Smooth muscle cell (in vitro differentiated cells): ENCODE measurements at regions not wholly inside any gene's neighbourhood (a gene's known extent, or its start where the extent isn't known, plus 50 kb on each side); places are given as distances from the start of the nearest gene placed in this dataset.

Source experiments
- DNase-seq: peaks from one replicate; lab custom pipeline; 2025; ENCODE audit not compliant: unreplicated experiment; lab: John Stamatoyannopoulos, UW
- H2AFZ ChIP-seq: fragments of 200-600 bp; sonication (generic); 2 replicates; pipeline ENCODE4 v1.6.0; 2016; ENCODE audit warnings: antibody characterized with exemption, low read depth, mild to moderate bottlenecking
- H3F3A ChIP-seq: fragments of 200-600 bp; sonication (generic); 2 replicates; pipeline ENCODE4 v1.6.0; 2017; ENCODE audit warnings: antibody characterized with exemption, low read depth
- H3K27ac ChIP-seq: fragments of 200-600 bp; sonication (generic); 2 replicates; pipeline ENCODE4 v1.5.1; 2016; ENCODE audit warnings: low read depth, mild to moderate bottlenecking
- H3K27me3 ChIP-seq: fragments of 200-600 bp; sonication (generic); 2 replicates; pipeline ENCODE4 v1.6.1; 2016; ENCODE audit warnings: low read depth, mild to moderate bottlenecking
- H3K36me3 ChIP-seq: fragments of 200-600 bp; sonication (generic); 2 replicates; pipeline ENCODE4 v1.5.1; 2016; ENCODE audit warnings: low read depth
- H3K4me1 ChIP-seq: fragments of 200-600 bp; sonication (generic); 2 replicates; pipeline ENCODE4 v1.5.1; 2016; ENCODE audit warnings: low read depth
- H3K4me2 ChIP-seq: fragments of 200-600 bp; sonication (generic); 2 replicates; pipeline ENCODE4 v1.6.0; 2016; ENCODE audit warnings: mild to moderate bottlenecking
- H3K4me3 ChIP-seq: fragments of 200-600 bp; sonication (generic); 2 replicates; pipeline ENCODE4 v1.5.1; 2016; ENCODE audit warnings: mild to moderate bottlenecking
- H3K79me2 ChIP-seq: fragments of 200-600 bp; sonication (generic); 2 replicates; pipeline ENCODE4 v1.6.0; 2016; ENCODE audit warnings: low read depth, mild to moderate bottlenecking
- H3K9ac ChIP-seq: fragments of 200-600 bp; sonication (generic); 2 replicates; pipeline ENCODE4 v1.6.0; 2016; ENCODE audit warnings: low read depth
- H3K9me3 ChIP-seq: fragments of 200-600 bp; sonication (generic); replicated peaks from 2 replicates; pipeline ENCODE4 v1.5.1; 2016; ENCODE audit warnings: low read depth
- H4K20me1 ChIP-seq: fragments of 200-600 bp; sonication (generic); 2 replicates; pipeline ENCODE4 v1.6.0; 2016; ENCODE audit warnings: low read depth
- WGBS: methylation state at CpG from one replicate; pipeline ENCODE4 v1.1.7; 2016; ENCODE audit warnings: low lambda C conversion rate; 5-methylcytosine and 5-hydroxymethylcytosine counted together
- TF ChIP-seq, protein P1 (sequence below): fragments of 200-600 bp; sonication (generic); IDR thresholded peaks from 2 replicates; pipeline ENCODE4 v1.5.1; 2017; ENCODE audit warnings: borderline replicate concordance, mild to moderate bottlenecking, antibody characterized with exemption; ENCODE audit not compliant: insufficient read depth, poor library complexity, severe bottlenecking

DNA sequence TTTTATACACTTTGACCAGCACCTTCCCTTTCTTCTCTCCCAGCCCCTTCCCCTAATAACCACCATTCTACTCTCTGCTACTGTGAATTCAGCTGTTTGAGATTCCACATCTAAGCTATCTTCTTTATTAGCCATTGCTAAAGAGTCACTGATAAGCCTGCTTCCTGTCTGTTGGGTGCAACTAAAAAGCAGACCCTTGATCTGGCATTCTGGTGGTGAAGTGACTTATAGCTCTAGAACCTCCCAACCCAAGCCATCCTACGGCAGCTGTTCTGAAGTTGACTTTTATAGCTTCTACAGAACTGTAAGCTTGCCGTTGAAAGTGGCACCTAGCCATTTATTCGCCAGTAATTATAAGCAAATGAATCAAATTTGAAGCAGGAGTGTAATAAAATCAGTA lies 105.6 kb downstream of the AHR start:
- Histone ChIP-seq H3K4me2 (peak overlapping the region; percentile 39), H3K27ac (no peak overlapping the region), H4K20me1 (no peaks in the 10 kb centered on the region), H2AFZ (peak overlapping the region; percentile 43), H3K4me1 (no peaks in the 10 kb centered on the region), H3K79me2 (no peaks in the 10 kb centered on the region), H3K36me3 (no peaks in the 10 kb centered on the region), H3F3A (no peaks in the 10 kb centered on the region), H3K4me3 (no peak overlapping the region), H3K9me3 (no peaks in the 10 kb centered on the region), H3K27me3 (no peaks in the 10 kb centered on the region), H3K9ac (no peak overlapping the region)
- no peak for DNase-seq
- 35% methylated on average over 3 of the region's 3 CpGs for WGBS
- TF ChIP-seq, protein P1, sequence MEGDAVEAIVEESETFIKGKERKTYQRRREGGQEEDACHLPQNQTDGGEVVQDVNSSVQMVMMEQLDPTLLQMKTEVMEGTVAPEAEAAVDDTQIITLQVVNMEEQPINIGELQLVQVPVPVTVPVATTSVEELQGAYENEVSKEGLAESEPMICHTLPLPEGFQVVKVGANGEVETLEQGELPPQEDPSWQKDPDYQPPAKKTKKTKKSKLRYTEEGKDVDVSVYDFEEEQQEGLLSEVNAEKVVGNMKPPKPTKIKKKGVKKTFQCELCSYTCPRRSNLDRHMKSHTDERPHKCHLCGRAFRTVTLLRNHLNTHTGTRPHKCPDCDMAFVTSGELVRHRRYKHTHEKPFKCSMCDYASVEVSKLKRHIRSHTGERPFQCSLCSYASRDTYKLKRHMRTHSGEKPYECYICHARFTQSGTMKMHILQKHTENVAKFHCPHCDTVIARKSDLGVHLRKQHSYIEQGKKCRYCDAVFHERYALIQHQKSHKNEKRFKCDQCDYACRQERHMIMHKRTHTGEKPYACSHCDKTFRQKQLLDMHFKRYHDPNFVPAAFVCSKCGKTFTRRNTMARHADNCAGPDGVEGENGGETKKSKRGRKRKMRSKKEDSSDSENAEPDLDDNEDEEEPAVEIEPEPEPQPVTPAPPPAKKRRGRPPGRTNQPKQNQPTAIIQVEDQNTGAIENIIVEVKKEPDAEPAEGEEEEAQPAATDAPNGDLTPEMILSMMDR, result no peak

- Histone ChIP-seq H3K4me1 (no peaks in the 10 kb centered on the region), H3F3A (no peaks in the 10 kb centered on the region), H3K4me2 (peak overlapping the region; percentile 6), H3K27ac (peak overlapping the region; percentile 77), H2AFZ (no peak overlapping the region), H3K36me3 (no peaks in the 10 kb centered on the region), H3K4me3 (no peak overlapping the region), H3K27me3 (no peaks in the 10 kb centered on the region), H3K79me2 (no peaks in the 10 kb centered on the region), H4K20me1 (no peaks in the 10 kb centered on the region), H3K9me3 (no peaks in the 10 kb centered on the region), H3K9ac (no peak overlapping the region)
- 25% methylated on average over 8 of the region's 8 CpGs for WGBS
- TF ChIP-seq, protein P1, result no peak
- no peak for DNase-seq
Measured at GRCh38 chr7:17405786-17406185, 107.3 kb downstream of the AHR start.

DNA sequence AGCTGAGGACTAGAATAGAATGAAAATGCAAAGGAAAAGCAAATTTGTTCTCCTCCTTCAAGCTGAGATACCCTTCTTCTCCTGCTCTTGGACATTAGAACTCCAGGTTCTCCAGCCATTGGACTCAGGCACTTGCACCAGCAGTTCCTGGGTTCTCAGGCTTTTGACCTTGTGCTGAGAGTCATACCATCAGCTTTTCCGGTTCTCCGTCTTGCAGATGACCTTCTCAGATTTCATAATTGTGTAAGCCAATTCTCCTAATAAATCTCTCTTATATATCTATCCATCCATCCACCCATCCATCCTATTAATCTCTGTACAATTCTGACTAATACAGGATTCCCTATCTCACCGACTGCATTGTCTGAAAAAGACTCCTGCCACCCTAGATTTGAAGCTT lies 108.3 kb downstream of the AHR start:
- no peaks in the 10 kb centered on the region for H3K79me2 ChIP-seq
- H3F3A ChIP-seq, result no peaks in the 10 kb centered on the region
- H3K4me1 ChIP-seq, result no peaks in the 10 kb centered on the region
- no peak for DNase-seq
- no peaks in the 10 kb centered on the region for H3K27me3 ChIP-seq
- no peaks in the 10 kb centered on the region for H3K36me3 ChIP-seq
- H3K4me3 ChIP-seq, result no peak overlapping the region
- peak overlapping the region; percentile 9 for H3K4me2 ChIP-seq
- 73% methylated on average over 3 of the region's 3 CpGs for WGBS
- no peaks in the 10 kb centered on the region for H4K20me1 ChIP-seq
- H3K9ac ChIP-seq, result no peak overlapping the region
- H3K9me3 ChIP-seq, result no peaks in the 10 kb centered on the region
- peak overlapping the region; percentile 77 for H3K27ac ChIP-seq
- TF ChIP-seq, protein P1, result no peak
- H2AFZ ChIP-seq, result no peak overlapping the region

GRCh38 chr7:17407229-17407628 lies 108.8 kb downstream of the AHR start:
- Histone ChIP-seq H2AFZ (peak overlapping the region; percentile 50), H3K4me2 (peak overlapping the region; percentile 9), H3K4me1 (no peaks in the 10 kb centered on the region), H3K79me2 (no peaks in the 10 kb centered on the region), H3K27me3 (no peaks in the 10 kb centered on the region), H3K4me3 (no peak overlapping the region), H3F3A (no peaks in the 10 kb centered on the region), H3K27ac (peak overlapping the region; percentile 77), H3K9me3 (no peaks in the 10 kb centered on the region), H4K20me1 (no peaks in the 10 kb centered on the region), H3K9ac (no peak overlapping the region), H3K36me3 (no peaks in the 10 kb centered on the region)
- TF ChIP-seq, protein P1, result no peak
- no peak for DNase-seq
